ENCODE measurements at regions not wholly inside any gene's neighbourhood (a gene's known extent, or its start where the extent isn't known, plus 50 kb on each side); places are given as distances from the start of the nearest gene placed in this dataset.
"Not testable (repeated sequence)": the region's sequence is repeated elsewhere in the genome, so short reads cannot be mapped to it uniquely, and the experiment has no call there.

DNA sequence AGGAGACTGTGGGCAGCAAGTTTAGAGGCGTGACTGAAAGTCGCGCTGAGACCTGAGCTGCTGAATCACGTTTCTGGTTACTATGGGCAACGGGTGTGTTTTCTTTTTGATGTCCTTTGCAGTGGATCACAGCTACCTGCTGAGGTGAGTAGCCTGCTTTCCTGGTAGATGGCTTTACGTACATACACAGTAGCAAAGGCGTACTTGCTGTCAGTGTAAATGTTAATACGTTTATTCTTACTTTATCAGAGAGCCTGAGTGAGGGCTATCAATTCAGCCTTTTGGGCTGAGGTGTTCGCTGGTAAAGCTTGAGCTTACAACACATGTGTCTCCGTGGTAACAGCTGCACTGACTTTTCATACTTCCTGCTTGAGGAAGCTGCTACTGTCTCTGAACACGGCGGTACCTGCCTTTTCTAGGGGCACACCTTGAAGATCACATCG lies 165.1 kb upstream of the CCZ1B start:
- not testable (repeated sequence) for DNase-seq

DNA sequence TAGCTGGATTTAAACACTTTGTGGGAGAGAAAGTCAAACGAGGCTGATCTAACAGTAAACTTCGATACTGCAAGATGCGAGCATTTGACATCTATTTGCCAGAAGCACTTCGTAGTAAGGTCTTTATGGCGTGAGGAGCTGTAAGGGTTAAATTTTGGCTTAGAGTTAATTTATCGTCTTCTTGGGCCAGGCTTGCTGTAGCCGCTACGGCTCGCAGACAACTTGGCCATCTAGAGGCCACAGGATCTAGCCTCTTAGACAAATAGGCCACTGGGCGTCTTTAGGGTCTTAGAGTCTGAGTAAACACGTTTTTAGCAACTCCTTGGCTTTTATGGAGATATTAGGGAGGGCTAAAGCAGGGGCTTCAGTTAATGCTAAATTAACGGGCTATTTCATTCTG lies 165.6 kb upstream of the CCZ1B start:
- not testable (repeated sequence) for DNase-seq

DNA sequence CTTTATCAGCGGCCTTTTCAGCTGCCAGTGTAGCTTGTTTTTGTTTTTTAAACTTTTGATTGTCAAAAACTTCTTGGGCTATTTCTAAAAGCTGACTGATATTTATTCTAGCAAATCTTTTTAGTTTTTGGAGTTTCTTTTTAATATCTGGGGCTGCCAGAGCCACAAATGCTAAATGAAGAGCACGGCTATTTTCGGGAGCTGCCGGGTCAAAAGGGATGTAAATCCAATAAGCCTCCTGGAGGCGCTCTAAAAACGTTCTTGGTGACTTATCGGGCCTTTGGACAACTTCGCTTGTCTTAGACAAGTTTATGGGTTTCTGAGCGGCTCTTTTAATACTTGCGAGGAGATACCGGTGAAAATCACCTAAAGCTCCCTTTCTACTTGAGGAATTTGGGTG lies 166.1 kb upstream of the CCZ1B start:
- not testable (repeated sequence) for DNase-seq

DNA sequence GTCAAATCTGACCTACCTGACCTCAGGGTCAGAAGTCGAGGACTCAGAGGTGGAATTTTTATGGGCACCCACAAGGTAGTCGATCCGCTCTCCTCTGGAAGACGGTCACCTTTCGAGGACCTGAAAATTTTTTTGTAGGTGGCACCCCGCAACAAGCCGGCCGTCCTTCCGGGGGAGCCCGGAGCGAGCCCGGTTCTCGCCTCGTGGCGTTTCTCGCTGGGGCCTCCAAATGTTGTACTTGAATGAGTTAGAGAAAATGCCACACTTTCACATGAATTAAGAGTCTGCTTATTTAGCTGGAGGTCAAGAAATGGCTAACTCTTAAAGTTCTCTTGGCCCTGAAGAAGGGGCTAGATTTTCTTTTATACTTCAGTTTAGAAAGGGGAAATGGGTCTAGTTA lies 169.0 kb upstream of the CCZ1B start:
- DNase-seq: not testable (repeated sequence)

DNA sequence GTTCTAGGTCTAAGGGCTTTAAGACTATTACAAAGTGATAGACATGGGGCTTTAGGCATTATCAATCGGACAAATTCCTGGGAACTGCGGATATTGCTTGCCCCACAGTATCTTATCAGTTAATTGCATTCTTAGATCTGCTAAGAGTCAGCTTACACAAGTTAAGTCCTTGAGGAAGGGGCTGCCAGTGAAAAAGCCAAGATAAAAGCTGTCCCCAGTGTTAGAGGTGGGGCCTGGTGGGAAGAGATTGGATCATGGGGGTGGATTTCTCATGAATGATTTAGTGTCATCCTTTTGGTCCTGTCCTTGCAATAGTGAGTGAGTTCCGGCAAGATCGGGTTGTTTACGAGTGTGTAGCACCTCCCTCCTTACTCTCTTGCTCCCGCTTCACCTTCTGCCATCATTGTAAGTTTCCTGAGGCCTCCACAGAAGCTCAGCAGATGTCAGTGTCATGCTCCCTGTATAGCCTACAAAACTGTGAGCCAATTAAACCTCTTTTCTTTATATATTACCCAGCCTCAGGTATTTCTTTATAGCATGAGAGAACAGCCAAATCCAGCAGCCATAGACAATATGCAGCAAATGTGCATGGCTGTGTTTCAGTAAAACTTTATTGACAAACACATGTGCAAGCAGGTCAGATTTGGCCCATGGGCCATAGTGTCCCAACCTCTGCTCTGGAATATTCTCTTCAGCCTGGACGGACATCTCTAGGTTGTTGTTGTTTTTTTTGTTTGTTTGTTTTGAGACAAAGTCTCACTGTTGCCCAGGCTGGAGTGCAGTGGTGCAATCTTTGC lies 169.6 kb upstream of the CCZ1B start:
- DNase-seq: not testable (repeated sequence)

DNA sequence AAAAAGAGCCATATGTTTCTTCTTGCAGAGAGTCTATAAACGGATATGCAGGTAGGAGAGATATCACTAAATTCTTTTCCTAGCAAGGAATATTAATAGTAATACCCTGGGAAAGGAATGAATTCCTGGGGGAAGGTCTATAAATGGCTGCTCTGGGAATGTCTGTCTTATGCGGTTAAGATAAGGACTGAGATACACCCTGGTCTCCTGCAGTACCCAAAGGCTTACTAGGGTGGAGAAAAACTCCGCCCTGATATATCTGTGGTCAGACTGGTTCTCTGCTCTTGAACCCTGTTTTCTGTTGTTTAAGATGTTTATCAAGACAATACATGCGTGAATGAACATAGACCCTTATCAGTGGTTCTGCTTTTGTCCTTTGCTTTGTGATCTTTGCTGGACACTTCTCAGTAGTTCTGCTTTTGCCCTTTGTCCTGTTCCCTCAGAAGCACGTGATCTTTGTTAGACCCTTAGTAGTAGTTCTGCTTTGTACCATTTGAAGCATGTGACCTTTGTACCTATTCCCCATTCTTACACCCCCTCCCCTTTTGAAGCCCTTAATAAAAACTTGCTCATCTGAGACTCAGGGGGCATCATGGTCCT lies 173.1 kb upstream of the CCZ1B start:
- DNase-seq: not testable (repeated sequence)

DNA sequence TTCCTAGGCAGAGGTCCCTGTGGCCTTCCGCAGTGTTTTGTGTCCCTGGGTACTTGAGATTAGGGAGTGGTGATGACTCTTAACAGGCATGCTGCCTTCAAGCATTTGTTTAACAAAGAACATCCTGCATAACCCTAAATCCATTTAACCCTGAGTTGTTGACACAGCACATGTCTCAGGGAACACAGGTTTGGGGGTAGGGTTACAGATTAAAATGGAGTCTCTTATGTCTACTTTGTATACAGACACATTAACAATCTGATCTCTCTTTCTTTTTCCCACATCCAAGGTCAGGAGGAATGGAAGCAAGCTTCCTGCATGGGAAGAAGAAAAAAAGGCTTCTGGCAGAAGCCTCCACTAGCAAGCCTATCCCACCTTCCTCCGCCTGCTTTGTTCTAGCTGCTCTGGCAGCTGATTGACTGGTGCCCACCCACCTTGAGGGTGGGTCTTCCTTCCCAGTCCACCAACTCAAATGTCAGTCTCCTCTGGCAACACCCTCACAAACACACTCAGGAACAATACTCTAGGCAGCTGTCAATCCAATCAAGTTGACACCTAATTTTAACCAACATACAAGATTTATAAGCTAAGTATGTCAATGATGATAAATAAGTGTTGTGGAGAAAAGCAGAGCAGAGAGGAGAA lies 176.5 kb upstream of the CCZ1B start:
- DNase-seq: no peak

DNA sequence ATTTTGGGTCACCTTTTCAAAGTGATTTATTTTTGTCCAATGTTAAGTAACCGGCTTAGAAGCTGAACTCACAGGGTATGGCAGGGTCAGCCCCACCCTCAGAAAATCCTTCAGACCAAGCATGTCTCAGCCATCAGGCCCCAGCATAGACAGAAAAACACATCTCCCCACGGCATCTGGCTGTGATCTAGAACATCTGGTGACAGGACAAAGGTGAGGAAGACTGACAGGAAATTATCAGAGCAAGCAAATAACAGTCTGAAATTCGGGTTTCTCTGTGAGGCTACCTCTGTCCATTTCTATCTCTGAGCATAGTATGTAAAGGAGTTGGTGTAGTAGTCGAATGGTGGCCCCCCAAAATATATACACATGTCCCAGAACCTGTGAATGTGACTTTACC lies 177.0 kb upstream of the C1GALT1 start:
- no peak for DNase-seq

DNA sequence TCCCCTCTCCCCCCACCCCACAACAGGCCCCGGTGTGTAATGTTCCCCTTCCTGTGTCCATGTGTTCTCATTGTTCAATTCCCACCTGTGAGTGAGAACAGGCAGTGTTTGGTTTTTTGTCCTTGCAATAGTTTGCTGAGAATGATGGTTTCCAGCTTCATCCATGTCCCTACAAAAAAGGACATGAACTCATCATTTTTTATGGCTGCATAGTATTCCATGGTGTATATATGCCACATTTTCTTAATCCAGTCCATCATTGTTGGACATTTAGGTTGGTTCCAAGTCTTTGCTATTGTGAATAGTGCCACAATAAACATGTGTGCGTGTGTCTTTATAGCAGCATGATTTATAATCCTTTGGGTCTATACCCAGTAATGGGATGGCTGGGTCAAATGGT lies 176.4 kb upstream of the C1GALT1 start:
- not testable (repeated sequence) for DNase-seq

DNA sequence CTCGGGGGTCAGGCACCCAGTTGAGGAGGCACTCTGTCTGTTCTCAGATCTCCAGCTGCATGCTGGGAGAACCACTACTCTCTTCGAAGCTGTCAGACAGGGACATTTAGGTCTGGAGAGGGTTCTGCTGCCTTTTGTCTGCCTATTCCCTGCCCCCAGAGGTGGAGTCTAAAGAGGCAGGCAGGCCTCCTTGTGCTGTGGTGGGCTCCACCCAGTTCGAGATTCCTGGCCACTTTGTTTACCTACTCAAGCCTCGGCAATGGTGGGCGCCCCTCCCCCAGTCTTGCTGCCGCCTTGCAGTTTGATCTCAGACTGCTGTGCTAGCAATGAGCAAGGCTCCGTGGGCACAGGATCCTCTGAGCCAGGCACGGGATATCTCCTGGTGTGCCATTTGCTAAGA lies 171.1 kb upstream of the C1GALT1 start:
- DNase-seq: not testable (repeated sequence)

DNA sequence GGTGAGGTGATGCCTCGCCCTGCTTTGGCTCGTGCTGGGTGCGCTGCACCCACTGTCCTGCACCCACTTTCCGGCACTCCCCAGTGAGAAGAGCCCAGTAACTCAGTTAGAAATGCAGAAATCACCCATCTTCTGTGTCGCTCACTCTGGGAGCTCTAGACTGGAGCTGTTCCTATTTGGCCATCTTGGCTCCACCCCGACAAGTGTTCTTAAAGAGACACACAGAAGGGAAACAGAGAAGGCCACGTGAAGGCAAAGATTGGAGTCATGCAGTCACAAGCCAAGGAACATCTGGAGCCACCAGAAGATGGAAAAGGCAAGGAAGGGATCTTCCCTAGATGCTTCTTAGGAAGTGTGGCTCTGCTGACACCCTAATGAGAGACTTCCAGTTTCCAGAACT lies 170.6 kb upstream of the C1GALT1 start:
- not testable (repeated sequence) for DNase-seq

DNA sequence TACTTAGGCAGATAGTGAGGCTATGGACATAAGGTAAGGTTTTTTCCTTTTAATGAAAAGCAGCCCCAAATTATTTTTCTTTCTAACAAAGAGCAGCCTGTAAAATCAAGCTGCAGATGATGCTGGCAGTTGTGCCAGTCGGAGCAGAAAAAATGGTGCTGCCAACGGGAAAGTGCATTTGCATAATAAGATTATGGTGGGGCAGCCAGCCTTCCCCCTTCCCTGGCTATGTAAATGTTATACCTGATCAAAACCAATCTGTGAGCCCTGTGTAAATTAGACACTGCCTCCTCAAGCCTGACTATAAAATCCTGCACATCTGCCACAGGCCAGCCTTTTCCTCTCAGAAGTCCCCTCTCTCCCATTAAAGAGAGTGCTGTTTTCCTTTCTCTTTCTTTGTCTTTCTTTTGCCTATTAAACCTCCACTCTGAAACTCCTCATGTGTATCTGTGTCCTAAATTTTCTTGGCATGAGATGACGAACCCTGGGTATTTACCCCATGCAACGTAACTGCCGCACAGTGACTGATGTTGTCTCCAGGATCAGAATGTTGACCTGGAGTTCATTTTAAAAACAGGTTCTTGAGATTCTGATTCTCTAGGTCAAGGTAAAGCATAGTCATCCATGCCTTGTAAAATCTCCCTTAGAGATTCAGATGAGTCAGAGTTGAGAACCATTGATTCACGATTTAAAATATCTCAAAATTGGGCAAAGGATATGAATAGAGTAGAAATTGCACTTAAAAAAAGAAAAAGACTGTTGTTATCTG lies 167.3 kb upstream of the C1GALT1 start:
- DNase-seq: no peak

DNA sequence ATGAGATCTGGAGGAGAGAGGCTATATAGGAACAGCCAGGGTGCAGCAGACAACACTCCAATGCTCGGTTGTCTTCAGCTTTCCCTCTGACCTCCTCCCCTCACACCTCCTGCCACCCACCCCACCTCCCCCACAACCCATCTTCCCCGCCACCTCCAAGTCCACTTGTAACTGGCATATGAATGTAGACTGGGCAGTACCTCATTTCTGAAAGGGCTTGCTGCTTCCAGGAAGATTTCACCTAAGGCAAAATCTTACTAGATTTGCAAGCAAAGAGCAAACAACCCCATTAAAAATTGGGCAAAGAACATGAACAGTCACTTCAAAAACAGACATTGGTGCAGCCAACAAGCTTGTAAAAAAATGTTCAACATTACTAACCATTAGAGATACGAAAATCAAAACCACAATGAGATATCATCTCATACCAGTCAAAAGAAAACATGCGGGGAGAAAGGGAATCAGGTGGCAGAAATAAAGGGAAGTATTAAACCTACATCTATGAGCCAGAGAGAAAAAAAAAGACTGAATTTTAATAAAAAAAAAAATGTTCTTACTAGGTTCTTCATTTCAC lies 164.6 kb upstream of the C1GALT1 start:
- no peak for DNase-seq

DNA sequence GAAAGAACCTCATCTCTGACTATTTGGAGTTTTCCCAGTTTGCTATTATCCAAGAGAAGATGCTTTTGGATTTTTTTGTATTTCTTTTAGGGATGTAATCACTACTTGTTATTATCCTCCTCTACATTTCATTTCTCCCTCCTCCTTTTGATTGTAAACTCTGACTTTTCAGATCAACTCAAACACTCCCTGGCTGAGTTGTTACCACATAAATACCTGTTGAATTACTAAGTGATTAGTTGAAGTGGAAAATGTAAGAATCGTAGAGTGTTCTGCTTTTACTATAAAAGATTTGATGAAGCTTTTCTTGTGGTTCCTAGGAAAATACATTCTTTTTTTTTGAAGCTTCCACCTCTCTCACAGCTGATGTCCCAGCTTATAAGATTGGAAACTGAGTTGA lies 164.1 kb upstream of the C1GALT1 start:
- DNase-seq: no peak

DNA sequence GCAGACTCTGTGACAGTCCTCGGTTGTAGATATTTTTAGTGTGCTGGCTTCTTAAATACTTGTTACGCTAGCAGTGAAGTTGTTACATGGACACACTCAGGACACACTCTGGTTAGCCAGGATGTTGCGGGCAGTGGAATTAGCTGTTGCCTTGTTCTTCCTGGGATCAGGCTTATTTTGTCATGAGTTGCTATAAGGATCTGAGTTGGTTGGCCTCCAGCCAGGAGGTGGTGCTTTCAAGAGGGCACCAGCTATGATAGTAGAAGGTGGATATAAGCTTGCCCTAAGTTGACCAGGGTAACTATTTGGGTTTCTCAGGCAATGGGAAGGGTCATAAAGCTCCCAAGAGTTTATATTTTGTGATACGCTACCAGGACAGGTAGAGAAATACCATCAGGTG lies 150.1 kb upstream of the C1GALT1 start:
- no peak for DNase-seq

DNA sequence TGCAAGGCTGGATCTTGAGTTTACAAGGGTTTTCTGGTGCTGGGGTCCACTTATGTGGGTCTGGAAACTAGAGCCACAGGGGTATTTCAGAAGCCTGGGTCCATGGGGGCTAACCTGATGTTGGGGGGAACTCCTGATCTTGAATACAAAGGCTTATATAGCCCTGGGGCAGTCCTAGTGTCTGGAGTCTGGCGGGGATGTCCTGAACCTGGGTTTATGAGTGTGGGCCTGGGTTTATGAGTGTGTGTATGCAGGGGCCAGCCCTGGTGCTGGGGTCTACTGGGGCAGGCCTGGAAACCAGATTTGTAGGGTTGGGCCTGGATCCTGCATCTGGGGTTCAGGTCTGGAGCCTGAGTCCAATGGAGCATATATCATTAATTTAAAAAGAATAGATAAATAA lies 146.5 kb upstream of the C1GALT1 start:
- no peak for DNase-seq

DNA sequence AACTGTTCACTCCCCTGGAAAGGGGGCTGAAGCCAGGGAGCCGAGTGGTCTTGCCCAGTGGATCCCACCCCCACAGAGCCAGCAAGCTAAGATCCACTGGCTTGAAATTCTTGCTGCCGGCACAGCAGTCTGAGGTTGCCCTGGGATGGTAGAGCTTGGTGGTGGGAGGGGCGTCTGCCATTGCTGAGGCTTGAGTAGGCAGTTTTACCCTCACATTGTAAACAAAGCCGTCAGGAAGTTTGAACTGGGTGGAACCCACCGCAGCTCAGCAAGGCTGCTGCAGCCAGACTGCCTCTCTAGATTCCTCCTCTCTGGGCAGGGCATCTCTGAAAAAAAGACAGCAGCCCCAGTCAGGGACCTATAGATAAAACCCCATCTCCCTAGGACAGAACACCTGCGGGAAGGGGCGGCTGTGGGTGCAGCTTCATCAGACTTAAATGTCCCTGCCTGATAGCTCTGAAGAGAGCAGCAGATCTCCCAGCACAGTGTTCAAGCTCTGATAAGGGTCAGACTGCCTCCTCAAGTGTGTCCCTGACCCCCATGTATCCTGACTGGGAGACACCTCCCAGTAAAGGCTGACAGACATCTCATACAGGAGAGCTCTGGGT lies 140.0 kb upstream of the C1GALT1 start:
- DNase-seq: not testable (repeated sequence)

DNA sequence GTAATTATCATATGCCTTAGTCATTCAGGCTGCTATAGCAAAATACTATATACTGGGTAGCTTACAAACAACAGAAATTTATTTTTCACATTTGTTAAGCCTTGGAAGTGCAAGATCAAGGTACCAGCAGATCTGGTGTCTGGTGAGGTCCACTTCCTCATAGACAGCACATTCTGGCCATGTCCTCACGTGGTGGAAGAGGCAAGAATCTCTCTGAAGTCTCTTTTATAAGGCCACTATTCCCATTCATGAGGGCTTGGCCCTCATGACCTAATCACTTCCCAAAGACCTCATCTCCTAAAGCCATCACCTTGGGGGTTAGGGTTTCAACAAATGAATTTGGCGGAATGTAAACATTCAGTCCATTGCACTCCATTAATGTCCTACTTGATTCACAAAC lies 137.5 kb upstream of the C1GALT1 start:
- DNase-seq: no peak

DNA sequence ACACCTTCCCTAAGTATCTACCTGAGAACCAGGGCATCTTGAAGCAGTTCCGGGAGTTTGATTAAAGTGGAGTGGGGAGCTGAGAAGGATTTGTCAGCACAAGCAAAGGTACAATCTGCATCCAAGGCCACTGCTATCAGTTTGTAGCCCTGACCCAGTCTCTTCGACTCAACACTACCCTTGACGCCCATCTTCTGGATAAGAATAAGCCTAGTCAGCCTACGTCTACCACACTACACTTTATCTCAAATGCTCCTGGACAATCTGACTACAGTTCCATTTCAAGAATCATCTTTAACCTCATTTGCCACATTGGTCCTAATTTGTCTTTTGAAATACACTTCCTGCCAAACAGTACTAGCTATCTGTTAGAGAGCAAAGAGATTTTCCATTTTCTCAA lies 134.1 kb upstream of the C1GALT1 start:
- no peak for DNase-seq

DNA sequence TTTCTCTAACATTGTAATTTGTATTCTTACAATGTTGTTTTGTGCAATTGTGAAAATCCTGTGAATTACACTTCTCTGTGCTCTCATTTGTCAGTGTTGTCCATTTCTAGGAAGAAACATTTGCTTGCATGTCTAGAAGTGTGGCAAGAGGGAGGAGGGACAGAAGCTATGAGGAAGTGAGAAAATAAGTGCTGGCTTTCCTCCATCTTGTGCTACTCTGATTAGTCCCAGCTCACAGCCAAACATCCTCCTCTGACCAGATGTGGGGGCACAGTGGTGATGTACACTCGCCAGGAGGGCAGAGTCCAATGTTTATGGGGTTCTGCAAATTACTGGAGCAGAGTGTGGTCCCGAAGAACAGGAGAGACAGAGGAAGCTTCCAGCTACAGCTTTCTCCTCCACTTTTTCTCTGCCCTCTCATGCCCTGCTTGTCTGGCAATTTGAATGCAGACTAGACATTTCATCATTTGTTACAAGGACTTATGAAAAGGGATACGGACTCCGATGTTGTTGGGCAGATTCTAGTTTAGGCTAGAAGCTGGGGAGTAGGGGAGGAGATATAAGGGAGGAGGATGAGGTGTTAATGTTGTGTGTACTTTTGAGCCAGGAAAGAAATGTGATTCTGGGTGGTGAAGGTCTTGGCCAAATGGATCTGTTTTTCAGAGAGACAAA lies 131.0 kb upstream of the C1GALT1 start:
- DNase-seq: no peak

DNA sequence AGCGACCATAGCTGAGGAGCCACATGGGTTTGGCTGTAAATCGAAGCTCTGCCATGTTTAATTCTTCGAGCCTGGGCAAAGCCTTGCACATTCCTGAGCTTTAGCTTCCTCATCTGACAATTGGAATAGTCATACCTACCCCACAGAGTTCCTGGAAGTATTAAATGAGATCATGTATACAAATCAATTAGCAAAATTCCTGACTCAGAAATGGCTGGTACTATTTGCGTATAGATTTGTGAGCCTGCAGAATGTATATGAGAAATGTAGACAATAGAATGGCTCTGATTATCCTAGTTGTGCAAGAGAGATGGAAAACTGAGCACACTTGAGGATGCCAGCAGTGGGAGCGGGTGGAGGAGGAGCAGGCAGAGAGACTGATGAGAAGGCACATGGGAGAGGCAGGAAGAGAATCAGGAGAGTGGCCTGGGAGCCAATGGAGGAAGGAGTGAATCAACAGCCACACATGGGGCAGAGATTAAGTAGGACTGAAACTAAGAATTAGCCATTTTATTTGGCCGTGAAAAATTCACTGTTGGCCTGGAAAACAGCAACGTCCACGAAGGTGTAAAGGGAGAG lies 128.0 kb upstream of the C1GALT1 start:
- no peak for DNase-seq

Data from skin of body (tissue), 1 donor.